HG03460 (cell line): ENCODE measurements at regions not wholly inside any gene's neighbourhood (a gene's known extent, or its start where the extent isn't known, plus 50 kb on each side); places are given as distances from the start of the nearest gene placed in this dataset.

Source experiments
- ATAC-seq: cut with Tn5 transposase; IDR thresholded peaks from one replicate; pipeline ENCODE4 v1.9.1; 2021; ENCODE audit not compliant: unreplicated experiment

DNA sequence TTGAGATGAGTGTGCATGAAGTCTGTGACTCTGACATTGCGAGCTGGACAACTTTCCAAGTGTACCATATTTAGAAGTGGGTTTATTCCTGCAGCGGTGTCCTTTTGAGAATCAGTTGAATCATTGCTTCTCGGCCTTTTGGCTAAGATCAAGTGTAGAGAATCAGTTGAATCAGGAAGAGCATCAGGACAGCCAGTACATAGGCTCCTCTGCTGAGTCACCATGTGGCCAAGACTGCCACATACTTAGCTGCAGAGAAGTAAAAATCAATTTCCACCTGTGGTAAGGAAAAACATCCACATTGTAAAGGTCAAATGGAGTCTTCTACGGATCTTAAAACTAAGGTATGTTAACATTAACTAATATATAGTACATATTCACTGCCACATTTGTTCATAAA, 428.4 kb upstream of the MARCKS start:
- ATAC-seq = no peak

- ATAC-seq = no peak
Measured at GRCh38 chr6:113432521-113433334, 424.4 kb upstream of the MARCKS start.

GRCh38 chr6:113433335-113433991, 423.7 kb upstream of the MARCKS start:
- no peak for ATAC-seq

- ATAC-seq = no peak
Measured at GRCh38 chr6:113434641-113435040, 422.5 kb upstream of the MARCKS start.

DNA sequence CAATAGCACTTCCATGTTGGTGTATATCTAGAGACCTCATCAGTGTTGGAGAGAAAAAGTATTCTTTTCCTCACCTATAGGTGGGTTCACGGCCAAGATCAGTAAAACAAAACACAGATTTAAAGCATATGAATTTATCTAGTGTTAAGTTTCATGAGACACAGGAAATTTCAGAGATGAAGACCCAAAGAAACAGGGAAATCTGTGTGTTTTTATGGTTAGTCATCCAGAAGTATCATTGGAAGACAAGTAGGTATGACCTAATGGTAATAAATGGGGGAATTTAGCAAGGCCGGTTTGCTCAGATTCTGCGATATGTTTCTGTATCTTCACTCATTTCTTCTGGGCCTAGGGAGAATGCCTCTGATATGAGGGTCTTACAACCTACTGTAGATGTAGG, 419.6 kb upstream of the MARCKS start:
- ATAC-seq = no peak

DNA sequence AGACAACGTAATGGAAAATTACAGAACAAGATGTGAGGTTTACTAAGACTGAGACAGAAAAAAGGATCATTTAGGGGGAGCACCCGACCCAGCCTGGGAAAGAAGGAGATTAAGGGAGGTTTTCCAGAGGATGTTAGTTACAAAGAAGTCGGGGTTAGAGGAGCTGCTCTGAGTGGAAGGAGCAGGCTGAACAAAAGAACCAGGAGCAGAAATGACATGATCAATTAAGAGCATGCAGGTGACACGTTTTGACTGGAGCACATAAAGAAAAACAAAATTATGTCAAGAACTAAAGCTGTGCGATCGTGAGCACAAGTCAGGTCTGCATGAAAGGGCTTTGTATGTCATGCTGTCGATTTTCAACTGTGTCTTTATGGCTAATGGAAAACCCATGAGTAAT, 417.3 kb upstream of the MARCKS start:
- ATAC-seq = no peak

GRCh38 chr6:113442040-113442439, 415.1 kb upstream of the MARCKS start:
- ATAC-seq = no peak

- ATAC-seq = no peak
Measured at GRCh38 chr6:113445201-113445600, 411.9 kb upstream of the MARCKS start.

DNA sequence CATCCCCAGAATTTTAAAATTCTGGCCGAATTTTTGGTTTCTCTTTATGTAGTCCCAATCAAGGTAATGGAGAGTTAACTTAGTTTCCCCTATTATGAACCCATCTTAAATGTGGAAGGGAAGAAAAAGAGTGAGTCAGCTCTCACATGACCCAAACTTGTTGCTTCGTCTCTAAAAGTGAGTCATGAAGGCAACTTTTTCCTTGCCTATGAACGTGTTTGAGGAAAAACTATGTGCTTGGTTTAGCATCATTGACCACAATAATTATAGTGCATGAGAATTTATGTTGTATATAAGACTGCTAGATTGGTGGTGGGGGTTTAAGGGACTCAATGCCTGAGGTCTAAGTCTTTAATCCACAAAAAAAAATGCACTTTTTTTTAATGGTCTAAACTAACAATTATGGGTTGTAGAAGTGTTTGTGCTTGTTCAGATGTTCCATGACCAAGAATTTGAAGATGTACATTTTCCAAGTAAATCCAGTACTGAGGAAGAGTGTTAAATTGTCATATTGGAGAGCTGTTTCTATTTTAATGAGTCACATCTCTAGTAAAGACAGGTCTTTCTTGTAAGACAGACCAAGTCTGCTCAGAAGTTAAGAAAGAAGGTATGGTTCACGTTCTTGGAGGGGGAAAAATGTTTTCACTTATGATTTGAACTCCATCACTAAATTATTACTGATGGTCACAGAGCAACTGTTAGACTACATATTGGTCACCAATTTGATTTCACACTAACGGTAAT, 409.9 kb upstream of the MARCKS start:
- no peak for ATAC-seq

DNA sequence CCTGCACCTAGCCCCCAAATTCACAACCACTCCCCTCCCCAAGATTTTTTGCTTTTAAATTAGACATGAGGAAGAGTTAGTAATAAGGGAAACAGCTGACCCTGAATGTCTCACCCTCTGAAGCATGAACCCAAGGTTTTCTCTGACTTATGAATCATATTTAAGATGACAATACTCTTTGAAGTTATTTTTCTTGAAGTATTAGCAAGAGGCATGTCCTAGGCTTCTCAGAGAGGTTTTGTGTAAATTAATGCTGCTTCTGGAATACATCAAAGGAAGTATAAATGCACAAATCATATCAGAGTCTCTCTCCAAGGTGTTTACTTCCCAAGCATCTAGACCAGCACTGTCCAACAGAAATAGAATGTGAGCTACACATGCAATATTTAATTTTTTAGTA, 408.1 kb upstream of the MARCKS start:
- ATAC-seq = no peak

DNA sequence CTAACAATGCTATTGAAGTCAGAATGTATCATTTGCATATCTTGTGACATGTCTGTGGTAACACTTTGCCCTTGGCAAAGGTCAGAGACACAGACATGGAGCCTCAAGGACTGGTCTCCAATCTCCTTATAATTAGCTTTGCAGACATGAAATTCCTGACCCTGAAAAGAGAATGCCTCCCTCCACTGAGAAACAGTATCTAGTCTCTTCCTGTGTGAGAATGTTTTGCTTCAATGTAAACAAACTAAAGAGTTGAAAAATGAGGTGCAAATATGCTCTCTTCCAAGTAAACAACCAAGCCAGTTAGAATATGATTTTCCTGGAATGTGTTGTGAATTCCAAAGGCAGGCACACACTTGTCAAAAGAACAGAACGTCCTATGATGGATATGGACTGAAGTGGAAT, 407.1 kb upstream of the MARCKS start:
- ATAC-seq = no peak

- no peak for ATAC-seq
Measured at GRCh38 chr6:113451049-113451448, 406.1 kb upstream of the MARCKS start.

GRCh38 chr6:113457198-113457597, 399.9 kb upstream of the MARCKS start:
- ATAC-seq = no peak

DNA sequence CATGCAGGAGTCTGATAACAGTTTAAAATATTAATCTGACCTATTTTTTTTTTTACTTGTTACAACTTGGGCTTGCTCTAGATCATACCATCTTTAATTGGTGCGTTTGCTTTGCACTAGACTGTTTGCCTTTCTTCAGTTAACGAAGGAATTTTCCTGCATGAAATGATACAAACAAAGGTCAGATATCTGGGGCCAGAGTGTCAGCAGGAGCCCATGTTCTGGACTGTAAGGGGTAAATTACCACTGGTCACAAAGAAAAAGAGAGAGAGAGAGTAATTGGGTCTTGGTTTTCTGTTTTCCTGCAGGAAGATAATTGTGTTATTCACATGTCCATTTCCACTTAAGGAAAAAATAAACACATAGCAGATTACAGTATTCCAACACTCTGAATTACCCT, 399.4 kb upstream of the MARCKS start:
- ATAC-seq = no peak

DNA sequence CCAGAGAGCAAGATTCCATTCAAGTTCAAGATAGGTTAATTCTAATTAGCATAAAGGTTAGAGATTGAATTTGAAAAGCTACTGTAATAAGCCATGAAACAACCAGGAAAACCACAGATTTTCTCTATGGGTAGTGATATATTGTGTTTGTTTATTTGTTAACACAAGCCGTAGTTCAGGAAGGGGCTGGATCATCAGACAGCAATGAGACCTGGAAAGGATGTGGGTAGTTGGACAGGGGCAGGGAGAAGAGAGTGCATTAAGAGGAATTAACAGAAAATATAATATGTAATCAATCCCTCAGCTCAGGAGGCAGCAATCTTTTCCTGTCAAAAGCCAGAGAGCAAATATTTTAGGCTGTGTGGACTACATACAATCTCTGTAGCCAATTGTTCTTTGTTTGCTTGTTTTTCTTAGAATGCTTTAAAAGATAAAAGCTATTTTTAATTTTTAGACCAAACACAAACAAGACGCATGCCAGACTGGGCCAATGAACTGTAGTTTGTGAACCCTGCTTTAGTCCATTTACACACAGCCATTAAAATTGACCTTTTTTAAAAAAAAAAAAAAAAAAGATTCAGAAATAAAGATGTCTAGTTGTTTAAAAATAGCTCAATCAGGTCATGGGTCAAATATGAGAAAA, 398.7 kb upstream of the MARCKS start:
- no peak for ATAC-seq

- ATAC-seq = no peak
Measured at GRCh38 chr6:113461153-113461932, 395.8 kb upstream of the MARCKS start.

- ATAC-seq = no peak
Measured at GRCh38 chr6:113464536-113464935, 392.6 kb upstream of the MARCKS start.

GRCh38 chr6:113464960-113465359, 392.2 kb upstream of the MARCKS start:
- no peak for ATAC-seq

DNA sequence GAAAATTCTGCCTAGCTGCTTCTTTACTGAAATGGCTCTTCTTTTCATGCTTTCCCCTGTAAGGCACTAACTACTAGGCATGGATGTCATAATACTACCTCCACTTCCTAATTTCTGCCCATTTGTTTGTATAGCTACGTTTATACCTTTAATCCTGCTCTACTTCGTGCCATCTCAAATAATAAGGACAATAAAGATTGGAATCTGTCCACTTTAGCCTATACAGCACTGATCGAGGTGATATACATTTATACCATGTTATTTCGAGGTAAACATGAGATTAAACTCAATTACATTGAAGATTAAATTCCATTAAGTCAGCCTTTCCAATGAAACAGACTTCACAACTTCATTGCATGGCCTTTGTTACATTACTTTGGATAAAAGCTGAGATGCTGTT, 390.6 kb upstream of the MARCKS start:
- no peak for ATAC-seq

DNA sequence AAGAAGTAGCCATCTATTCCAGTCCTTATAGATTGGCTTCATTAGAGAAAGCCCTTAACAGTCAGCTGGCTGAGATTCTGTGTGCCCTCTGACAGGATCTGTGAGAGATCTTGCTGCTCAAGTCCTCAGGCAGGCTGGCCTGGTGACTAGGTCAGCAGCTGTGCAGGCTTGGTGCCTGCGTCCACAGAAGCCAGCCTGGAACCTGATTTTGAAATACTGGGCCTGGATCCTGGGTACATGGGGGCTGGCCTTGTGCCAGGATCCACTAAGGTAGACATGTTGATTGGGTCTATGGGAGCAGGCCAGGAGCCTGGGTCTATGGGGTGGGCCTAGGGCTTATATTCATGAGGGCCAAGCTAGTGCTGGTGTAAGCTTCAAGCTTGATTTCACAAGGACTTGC, 381.8 kb upstream of the MARCKS start:
- ATAC-seq = no peak
